Sigmoid colon (tissue), 6 donors: ENCODE measurements at regions not wholly inside any gene's neighbourhood (a gene's known extent, or its start where the extent isn't known, plus 50 kb on each side); places are given as distances from the start of the nearest gene placed in this dataset.

ENCODE experiments used
- DNase-seq: peaks from one replicate; pipeline ENCODE4 v3.0.0-alpha.2; 2019
- H3K27ac ChIP-seq, 4 donors: fragments of 200-600 bp; sonication (generic); one replicate each; pipeline ENCODE4 v1.5.1; 2016 to 2019; ENCODE audit warnings: mild to moderate bottlenecking in 1 of 4
- H3K27me3 ChIP-seq, 3 donors: fragments of 200-600 bp; sonication (generic); one replicate each; pipeline ENCODE4 v1.5.1; 2019; ENCODE audit warnings: mild to moderate bottlenecking in 1 of 3
- H3K36me3 ChIP-seq, 4 donors: fragments of 200-600 bp; sonication (generic); one replicate each; pipeline ENCODE4 v1.5.1; 2016 to 2019
- H3K4me1 ChIP-seq, 4 donors: fragments of 200-600 bp; sonication (generic); one replicate each; pipeline ENCODE4 v1.5.1; 2017 to 2019
- H3K4me3 ChIP-seq, 4 donors: fragments of 200-600 bp; sonication (generic); one replicate each; pipeline ENCODE4 v1.5.1; 2017 to 2019; ENCODE audit warnings: mild to moderate bottlenecking in 2 of 4, moderate library complexity in 1 of 4
- H3K9me3 ChIP-seq, 4 donors: fragments of 200-600 bp in 3 of 4; sonication (generic) in 3 of 4; one replicate each; pipeline versions ENCODE4 v1.5.1 to v1.6.1; 2013 to 2019
- EP300 ChIP-seq, 4 donors: sonication (generic); formaldehyde crosslinking; IDR thresholded peaks; one replicate each; pipeline ENCODE4 v1.6.1; 2017; ENCODE audit warnings: antibody characterized with exemption in 4 of 4
- POLR2A ChIP-seq, 2 donors: fragments of 450-650 bp; IDR thresholded peaks; one replicate each; pipeline ENCODE4 v1.6.1; 2016; ENCODE audit warnings: antibody characterized with exemption in 2 of 2, mild to moderate bottlenecking in 2 of 2, moderate library complexity in 2 of 2
- POLR2AphosphoS5 ChIP-seq, 4 donors: sonication (generic); formaldehyde crosslinking; IDR thresholded peaks; one replicate each; pipeline ENCODE4 v1.6.1; 2017; ENCODE audit warnings: antibody characterized with exemption in 4 of 4
- WGBS, 2 donors: extraction: QIAGEN DNeasy Blood & Tissue Kit; methylation state at CpG; one replicate each; pipeline ENCODE4 v1.1.7; 2013; 5-methylcytosine and 5-hydroxymethylcytosine counted together
- intact Hi-C: fragments of 100-400 bp; cut with DNase I; formaldehyde crosslinking; loops from one replicate; pipeline ENCODE4 v1.15.1; 2023
- TF ChIP-seq, protein P1 (sequence below), 4 experiments: fragments of 450-650 bp in 3 of 4; fragments of 200-600 bp in 1 of 4; IDR thresholded peaks; one replicate each; pipeline ENCODE4 v1.5.1; 2016 to 2019; ENCODE audit warnings: antibody characterized with exemption in 4 of 4, mild to moderate bottlenecking in 3 of 4, moderate library complexity in 2 of 4
- donor health status: healthy with polysubstance abuse.
- donor health status: healthy.

DNA sequence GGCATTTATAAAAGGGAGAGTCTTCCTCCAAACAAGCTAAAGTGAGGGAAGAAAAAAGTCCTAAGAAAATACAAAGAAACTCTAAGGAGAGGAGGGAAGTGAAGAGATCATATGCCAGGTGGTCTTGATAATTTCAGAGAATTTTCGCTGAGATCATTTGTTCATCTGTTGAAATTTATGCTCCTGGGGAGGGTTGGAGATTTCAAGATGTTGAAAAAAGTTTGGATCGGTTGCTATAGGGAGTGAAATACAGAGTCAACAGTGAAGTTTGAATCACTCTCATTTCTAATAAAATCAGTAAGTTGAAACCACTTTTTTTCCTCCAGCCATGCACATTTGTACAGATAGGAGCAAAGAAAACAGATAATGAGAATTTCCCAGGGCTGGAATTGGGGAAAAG, 299.1 kb upstream of the ADAMTS5 start:
- 79 to 85% methylated on average over 2 of the region's 2 CpGs for WGBS, 2 donors
- intact Hi-C loops = no loop called here
- DNase-seq = no peak
- H3K27me3 ChIP-seq = no peaks in the 10 kb centered on the region
- no peak for TF ChIP-seq EP300 (IDR thresholded peaks at IDR 0.05)
- TF ChIP-seq POLR2AphosphoS5 (IDR thresholded peaks at IDR 0.05) = no peak
- no peak for TF ChIP-seq POLR2A (IDR thresholded peaks at IDR 0.05)
- H3K36me3 ChIP-seq = no peaks in the 10 kb centered on the region
- H3K4me3 ChIP-seq = no peak overlapping the region
- peaks cover 0 to 15% (median 0%) of the 10 kb centered on the region in 4 donors for H3K4me1 ChIP-seq
- H3K9me3 ChIP-seq = no peaks in the 10 kb centered on the region
- H3K27ac ChIP-seq = no peak overlapping the region

DNA sequence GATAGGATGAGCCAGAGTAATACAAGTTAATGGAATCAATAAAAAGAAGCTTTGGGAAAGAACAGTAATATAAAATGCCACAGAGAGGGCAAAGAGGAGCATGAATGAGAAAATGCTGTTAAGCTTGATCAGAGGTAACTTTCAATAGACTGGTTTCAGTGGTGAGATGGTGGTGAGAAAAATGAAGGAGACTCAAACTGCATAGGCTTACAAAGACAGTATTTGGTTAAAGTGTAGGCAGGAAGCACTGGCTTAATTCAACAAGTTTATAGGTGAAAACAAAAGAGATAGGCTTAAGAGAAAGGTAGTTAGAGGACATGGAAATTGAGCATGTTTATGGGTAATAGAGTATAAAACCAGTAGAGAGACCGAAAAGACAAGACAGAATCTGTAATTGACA, 298.6 kb upstream of the ADAMTS5 start:
- Histone ChIP-seq H3K27ac (no peak overlapping the region), H3K9me3 (no peaks in the 10 kb centered on the region), H3K4me3 (no peak overlapping the region), H3K36me3 (no peaks in the 10 kb centered on the region), H3K27me3 (no peaks in the 10 kb centered on the region), H3K4me1 (peaks cover 0 to 15% (median 0%) of the 10 kb centered on the region in 4 donors)
- no peak for DNase-seq
- TF ChIP-seq EP300 (IDR thresholded peaks at IDR 0.05) = no peak
- 67 to 74% methylated on average over 1 of the region's 1 CpG for WGBS, 2 donors
- intact Hi-C loops = no loop called here

DNA sequence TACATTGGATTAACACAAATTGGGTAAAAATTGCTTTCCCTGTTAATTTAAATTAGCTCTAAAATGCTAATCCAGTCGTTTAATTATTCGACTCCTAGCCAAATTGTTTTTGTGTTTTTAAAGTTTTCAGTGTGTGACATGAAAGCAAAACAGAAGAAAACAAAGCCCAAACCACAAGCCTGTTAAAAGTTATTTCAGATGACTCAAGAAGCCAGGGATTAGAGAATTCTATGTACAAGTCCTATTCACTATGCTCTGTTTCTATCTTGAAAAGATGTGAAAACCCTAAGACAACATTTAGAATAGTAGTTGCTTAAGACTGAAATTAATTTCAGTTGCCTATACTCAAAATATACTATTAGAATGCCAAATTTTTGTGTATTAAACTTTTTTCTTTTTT, 294.8 kb upstream of the ADAMTS5 start:
- Histone ChIP-seq H3K27me3 (no peaks in the 10 kb centered on the region), H3K4me1 (no peaks in the 10 kb centered on the region), H3K4me3 (no peak overlapping the region), H3K27ac (no peak overlapping the region), H3K9me3 (no peaks in the 10 kb centered on the region), H3K36me3 (no peaks in the 10 kb centered on the region)
- TF ChIP-seq POLR2A (IDR thresholded peaks at IDR 0.05) (no peak), EP300 (IDR thresholded peaks at IDR 0.05) (no peak), POLR2AphosphoS5 (IDR thresholded peaks at IDR 0.05) (no peak)
- TF ChIP-seq, protein P1, sequence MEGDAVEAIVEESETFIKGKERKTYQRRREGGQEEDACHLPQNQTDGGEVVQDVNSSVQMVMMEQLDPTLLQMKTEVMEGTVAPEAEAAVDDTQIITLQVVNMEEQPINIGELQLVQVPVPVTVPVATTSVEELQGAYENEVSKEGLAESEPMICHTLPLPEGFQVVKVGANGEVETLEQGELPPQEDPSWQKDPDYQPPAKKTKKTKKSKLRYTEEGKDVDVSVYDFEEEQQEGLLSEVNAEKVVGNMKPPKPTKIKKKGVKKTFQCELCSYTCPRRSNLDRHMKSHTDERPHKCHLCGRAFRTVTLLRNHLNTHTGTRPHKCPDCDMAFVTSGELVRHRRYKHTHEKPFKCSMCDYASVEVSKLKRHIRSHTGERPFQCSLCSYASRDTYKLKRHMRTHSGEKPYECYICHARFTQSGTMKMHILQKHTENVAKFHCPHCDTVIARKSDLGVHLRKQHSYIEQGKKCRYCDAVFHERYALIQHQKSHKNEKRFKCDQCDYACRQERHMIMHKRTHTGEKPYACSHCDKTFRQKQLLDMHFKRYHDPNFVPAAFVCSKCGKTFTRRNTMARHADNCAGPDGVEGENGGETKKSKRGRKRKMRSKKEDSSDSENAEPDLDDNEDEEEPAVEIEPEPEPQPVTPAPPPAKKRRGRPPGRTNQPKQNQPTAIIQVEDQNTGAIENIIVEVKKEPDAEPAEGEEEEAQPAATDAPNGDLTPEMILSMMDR (IDR thresholded peaks at IDR 0.05) = no peak
- no peak for DNase-seq
- intact Hi-C loops = no loop called here
- 79 to 81% methylated on average over 2 of the region's 2 CpGs for WGBS, 2 donors

DNA sequence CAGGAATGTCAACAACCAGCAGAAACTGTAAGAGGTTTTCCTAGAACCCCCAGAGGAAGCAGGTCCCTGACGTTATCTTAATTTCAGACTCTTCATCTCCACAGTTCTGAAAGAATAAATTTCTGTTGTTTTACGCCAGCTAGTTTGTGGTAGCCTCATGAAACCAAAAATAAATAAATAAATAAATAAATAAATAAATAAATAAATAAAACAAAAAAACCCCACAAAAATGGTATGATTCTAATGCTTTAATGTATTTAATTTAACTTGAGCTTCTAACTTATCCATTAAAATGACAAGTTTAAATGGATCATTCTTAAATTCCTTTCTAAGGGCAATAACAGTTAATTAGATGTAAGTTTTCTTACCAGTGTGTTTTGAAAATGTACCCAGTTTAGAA, 293.8 kb upstream of the ADAMTS5 start:
- no peaks in the 10 kb centered on the region for H3K36me3 ChIP-seq
- H3K9me3 ChIP-seq = no peaks in the 10 kb centered on the region
- no peak for DNase-seq
- H3K27ac ChIP-seq = no peak overlapping the region
- intact Hi-C loops = no loop called here
- WGBS, 2 donors = 79 to 88% methylated on average over 2 of the region's 2 CpGs
- no peaks in the 10 kb centered on the region for H3K4me1 ChIP-seq
- TF ChIP-seq EP300 (IDR thresholded peaks at IDR 0.05) = no peak
- TF ChIP-seq POLR2A (IDR thresholded peaks at IDR 0.05) = no peak
- TF ChIP-seq POLR2AphosphoS5 (IDR thresholded peaks at IDR 0.05) = no peak
- TF ChIP-seq, protein P1 (IDR thresholded peaks at IDR 0.05) = no peak
- no peaks in the 10 kb centered on the region for H3K27me3 ChIP-seq
- H3K4me3 ChIP-seq = no peak overlapping the region

DNA sequence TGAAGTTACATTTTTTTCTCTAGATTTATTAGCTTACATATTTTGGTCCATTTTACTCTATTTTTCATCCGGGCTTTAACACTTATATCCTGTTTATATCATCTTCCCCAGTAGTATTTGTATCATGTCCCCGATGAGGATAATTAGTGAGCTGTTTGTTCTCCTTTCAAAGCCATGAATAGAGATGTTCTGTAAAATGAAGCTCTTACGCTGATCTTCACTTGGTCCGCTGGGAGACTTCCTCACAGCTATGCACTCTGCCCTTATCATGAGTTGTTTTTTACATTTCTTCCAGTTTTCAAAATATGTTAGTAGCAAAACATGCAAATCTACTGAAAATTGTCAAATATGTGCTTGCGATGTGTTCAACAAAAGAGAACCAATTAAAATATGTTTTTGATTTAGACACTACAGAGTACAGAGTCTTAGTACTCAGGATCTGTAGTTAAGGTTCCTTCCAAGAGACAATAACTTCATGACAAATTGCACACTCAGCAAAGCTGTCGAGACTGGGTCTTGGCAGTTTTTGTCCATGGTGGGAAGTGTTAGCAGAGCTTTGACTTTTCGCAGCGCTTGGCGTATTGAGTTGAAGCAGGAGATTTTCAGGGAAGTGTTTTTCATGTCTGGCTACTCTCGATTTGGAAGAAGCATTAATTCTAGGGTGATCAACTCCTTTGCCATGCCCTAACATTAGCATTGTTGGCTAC, 292.0 kb upstream of the ADAMTS5 start:
- intact Hi-C loops = no loop called here
- DNase-seq = no peak
- Histone ChIP-seq H3K27me3 (no peaks in the 10 kb centered on the region), H3K4me1 (no peaks in the 10 kb centered on the region), H3K36me3 (no peaks in the 10 kb centered on the region), H3K27ac (no peak overlapping the region), H3K9me3 (no peaks in the 10 kb centered on the region), H3K4me3 (no peak overlapping the region)
- 93% methylated on average over 10 of the region's 10 CpGs for WGBS, 2 donors
- TF ChIP-seq EP300 (IDR thresholded peaks at IDR 0.05) (no peak), POLR2A (IDR thresholded peaks at IDR 0.05) (no peak), POLR2AphosphoS5 (IDR thresholded peaks at IDR 0.05) (no peak)
- TF ChIP-seq, protein P1 (IDR thresholded peaks at IDR 0.05) = no peak
